Fibroblast of lung (primary cell): ENCODE measurements at regions not wholly inside any gene's neighbourhood (a gene's known extent, or its start where the extent isn't known, plus 50 kb on each side); places are given as distances from the start of the nearest gene placed in this dataset.

Experiments
- DNase-seq, 2 donors: peaks; one replicate each; pipeline versions ENCODE4 v3.0.0 to v3.0.0-alpha.2; 2010; ENCODE audit warnings: low read depth in 2 of 2
- H2AFZ ChIP-seq: 2 replicates; pipeline ENCODE4 v1.5.1; 2012; ENCODE audit warnings: low read length, control low read depth, inconsistent platforms
- H3K27ac ChIP-seq: 2 replicates; pipeline ENCODE4 v1.5.1; 2011; ENCODE audit warnings: low read length, control low read depth; ENCODE audit not compliant: insufficient read depth
- H3K27me3 ChIP-seq: 2 replicates; pipeline ENCODE4 v1.5.1; 2011; ENCODE audit warnings: mild to moderate bottlenecking, low read length; ENCODE audit not compliant: control insufficient read depth, insufficient read depth
- H3K36me3 ChIP-seq: 2 replicates; pipeline ENCODE4 v1.5.1; 2011; ENCODE audit warnings: low read length; ENCODE audit not compliant: control insufficient read depth, insufficient read depth
- H3K4me1 ChIP-seq: 2 replicates; pipeline ENCODE4 v1.5.1; 2011; ENCODE audit warnings: low read length; ENCODE audit not compliant: control insufficient read depth, insufficient read depth; ENCODE audit errors: extremely low read depth
- H3K4me2 ChIP-seq: 2 replicates; pipeline ENCODE4 v1.5.1; 2011; ENCODE audit warnings: low read length, control low read depth; ENCODE audit not compliant: insufficient read depth; ENCODE audit errors: extremely low read depth
- H3K4me3 ChIP-seq, 4 experiments: fragments of 200-600 bp in 1 of 4; sonication (generic) in 1 of 4; replicated peaks in 1 of 4; 2 replicates each; pipeline ENCODE4 v1.5.1; 2011 to 2016; ENCODE audit warnings: low read length in 4 of 4, low read depth in 3 of 4, mild to moderate bottlenecking in 3 of 4, control low read depth in 2 of 4, inconsistent platforms in 1 of 4, mixed read lengths in 1 of 4; ENCODE audit not compliant: insufficient read depth in 1 of 4; ENCODE audit errors: control extremely low read depth in 1 of 4
- H3K79me2 ChIP-seq: 2 replicates; pipeline ENCODE4 v1.5.1; 2012; ENCODE audit warnings: mild to moderate bottlenecking, low read length, inconsistent platforms; ENCODE audit not compliant: control insufficient read depth, insufficient read depth
- H3K9ac ChIP-seq: 2 replicates; pipeline ENCODE4 v1.5.1; 2011; ENCODE audit warnings: mild to moderate bottlenecking, low read length, control low read depth; ENCODE audit not compliant: insufficient read depth
- H3K9me3 ChIP-seq: 2 replicates; pipeline ENCODE4 v1.5.1; 2012; ENCODE audit warnings: low read depth, low read length; ENCODE audit not compliant: control insufficient read depth, insufficient read depth
- H4K20me1 ChIP-seq: 2 replicates; pipeline ENCODE4 v1.5.1; 2011; ENCODE audit warnings: low read length; ENCODE audit not compliant: control insufficient read depth, insufficient read depth; ENCODE audit errors: extremely low read depth
- CTCF ChIP-seq, 2 donors: IDR thresholded peaks in 1 of 2; conservative IDR thresholded peaks in 1 of 2; 1 replicate in 1 of 2; 2 replicates in 1 of 2; pipeline ENCODE4 v1.5.1; 2011 to 2012; ENCODE audit warnings: low read length in 2 of 2, control low read depth in 1 of 2, inconsistent platforms in 1 of 2, low read depth in 1 of 2, mild to moderate bottlenecking in 1 of 2
- EZH2 ChIP-seq: IDR thresholded peaks from 2 replicates; pipeline ENCODE4 v1.5.1; 2012; ENCODE audit warnings: low read length, control low read depth, mild to moderate bottlenecking; ENCODE audit errors: missing control alignments

- Histone ChIP-seq H3K9ac (no peak overlapping the region), H3K9me3 (no peaks in the 10 kb centered on the region), H3K4me2 (no peak overlapping the region), H3K4me1 (no peaks in the 10 kb centered on the region), H3K27ac (no peak overlapping the region), H3K36me3 (no peaks in the 10 kb centered on the region), H2AFZ (no peak overlapping the region), H3K27me3 (no peaks in the 10 kb centered on the region), H3K4me3 (no peak overlapping the region), H3K79me2 (no peaks in the 10 kb centered on the region), H4K20me1 (no peaks in the 10 kb centered on the region)
- DNase-seq: no peak
- no peak for TF ChIP-seq CTCF (conservative IDR thresholded peaks at IDR 0.05 in 1 of 2, IDR thresholded peaks at IDR 0.05 in 1 of 2; ENCODE audit: low read depth in 1 of 2, low read length in 2 of 2)
- no peak for TF ChIP-seq EZH2
Observed at GRCh38 chr10:26384600-26384999, 53.5 kb upstream of the APBB1IP start.

DNA sequence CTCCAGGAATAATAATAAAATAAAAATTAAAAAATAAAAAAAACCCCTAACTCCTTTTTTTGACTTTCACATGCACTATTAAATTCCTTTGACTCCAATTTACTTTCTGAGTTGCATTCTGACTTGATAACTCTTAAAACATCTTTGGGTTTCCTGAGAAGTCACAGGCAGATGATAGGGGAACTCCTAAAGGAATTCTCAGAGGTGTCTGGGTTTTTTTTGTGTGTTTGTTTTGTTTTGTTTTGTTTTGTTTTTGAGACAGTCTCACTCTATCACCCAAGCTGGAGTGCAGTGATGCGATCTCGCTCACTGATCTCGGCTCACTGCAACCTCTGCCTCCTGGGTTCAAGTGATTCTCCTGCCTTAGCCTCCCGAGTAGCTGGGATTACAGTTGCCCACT, 52.7 kb upstream of the APBB1IP start:
- Histone ChIP-seq H3K9me3 (no peaks in the 10 kb centered on the region), H3K27ac (no peak overlapping the region), H4K20me1 (no peaks in the 10 kb centered on the region), H3K4me3 (no peak overlapping the region), H3K79me2 (no peaks in the 10 kb centered on the region), H3K27me3 (no peaks in the 10 kb centered on the region), H3K9ac (no peak overlapping the region), H3K4me2 (no peak overlapping the region), H3K4me1 (no peaks in the 10 kb centered on the region), H3K36me3 (no peaks in the 10 kb centered on the region), H2AFZ (no peak overlapping the region)
- no peak for DNase-seq
- no peak for TF ChIP-seq CTCF (conservative IDR thresholded peaks at IDR 0.05 in 1 of 2, IDR thresholded peaks at IDR 0.05 in 1 of 2; ENCODE audit: low read depth in 1 of 2, low read length in 2 of 2)

- DNase-seq: no peak
- H3K36me3 ChIP-seq: no peaks in the 10 kb centered on the region
- H3K9ac ChIP-seq: no peak overlapping the region
- no peak overlapping the region for H3K27ac ChIP-seq
- H3K4me1 ChIP-seq: no peaks in the 10 kb centered on the region
- TF ChIP-seq CTCF (conservative IDR thresholded peaks at IDR 0.05 in 1 of 2, IDR thresholded peaks at IDR 0.05 in 1 of 2; ENCODE audit: low read depth in 1 of 2, low read length in 2 of 2): no peak
- no peak for TF ChIP-seq EZH2
- no peak overlapping the region for H3K4me2 ChIP-seq
- no peaks in the 10 kb centered on the region for H3K9me3 ChIP-seq
- no peaks in the 10 kb centered on the region for H3K79me2 ChIP-seq
- H3K4me3 ChIP-seq: no peak overlapping the region
- H2AFZ ChIP-seq: no peak overlapping the region
- no peaks in the 10 kb centered on the region for H3K27me3 ChIP-seq
- H4K20me1 ChIP-seq: no peaks in the 10 kb centered on the region
Observed at GRCh38 chr10:26386781-26387180, 51.4 kb upstream of the APBB1IP start.
